Cardiac septum (tissue), 1 donor: ENCODE measurements at regions not wholly inside any gene's neighbourhood (a gene's known extent, or its start where the extent isn't known, plus 50 kb on each side); places are given as distances from the start of the nearest gene placed in this dataset.

Experiments used
- DNase-seq: peaks from one replicate; pipeline ENCODE4 v3.0.0-alpha.2; 2020; ENCODE audit warnings: low spot score
- intact Hi-C: fragments of 100-400 bp; cut with DNase I; formaldehyde crosslinking; loops from one replicate; pipeline ENCODE4 v1.14.0; 2022
- donor health status: DM: no; HTN: no; CAD: no.

GRCh38 chr18:26708806-26709716 lies 156.4 kb downstream of the AQP4 start:
- intact Hi-C loops, result no loop called here
- no peak for DNase-seq

GRCh38 chr18:26706911-26707351 lies 158.6 kb downstream of the AQP4 start:
- DNase-seq, result no peak
- intact Hi-C loops, result no loop called here

GRCh38 chr18:26705757-26706156 lies 157.4 kb upstream of the KCTD1 start:
- no peak for DNase-seq

GRCh38 chr18:26703170-26703930 lies 155.0 kb upstream of the KCTD1 start:
- intact Hi-C loops, result no loop called here

More at GRCh38 chr18:26705757-26706156, 157.4 kb upstream of the KCTD1 start:
- intact Hi-C loops, result no loop called here

GRCh38 chr18:26702086-26702485 lies 153.7 kb upstream of the KCTD1 start:
- DNase-seq, result no peak
- intact Hi-C loops, result no loop called here

More at GRCh38 chr18:26703170-26703930, 155.0 kb upstream of the KCTD1 start:
- no peak for DNase-seq

- DNase-seq, result no peak
- intact Hi-C loops, result no loop called here
Observed at GRCh38 chr18:26700728-26701127, 152.4 kb upstream of the KCTD1 start.

- intact Hi-C loops, result no loop called here
Observed at GRCh38 chr18:26700201-26700600, 151.8 kb upstream of the KCTD1 start.

GRCh38 chr18:26697186-26697884 lies 149.0 kb upstream of the KCTD1 start:
- DNase-seq, result no peak
- intact Hi-C loops, result no loop called here

More at GRCh38 chr18:26700201-26700600, 151.8 kb upstream of the KCTD1 start:
- no peak for DNase-seq

GRCh38 chr18:26696786-26697185 lies 148.4 kb upstream of the KCTD1 start:
- intact Hi-C loops, result no loop called here
- DNase-seq, result no peak

GRCh38 chr18:26696308-26696707 lies 148.0 kb upstream of the KCTD1 start:
- DNase-seq, result no peak
- intact Hi-C loops, result no loop called here

- intact Hi-C loops, result no loop called here
- no peak for DNase-seq
Observed at GRCh38 chr18:26689226-26689879, 141.0 kb upstream of the KCTD1 start.

- DNase-seq, result no peak
- intact Hi-C loops, result no loop called here
Observed at GRCh38 chr18:26686532-26686931, 138.2 kb upstream of the KCTD1 start.

- no peak for DNase-seq
- intact Hi-C loops, result no loop called here
Observed at GRCh38 chr18:26685438-26686157, 137.2 kb upstream of the KCTD1 start.

GRCh38 chr18:26677957-26678356 lies 129.6 kb upstream of the KCTD1 start:
- intact Hi-C loops, result no loop called here
- no peak for DNase-seq

- no peak for DNase-seq
- intact Hi-C loops, result no loop called here
Observed at GRCh38 chr18:26667046-26667445, 118.7 kb upstream of the KCTD1 start.

GRCh38 chr18:26662996-26663395 lies 114.6 kb upstream of the KCTD1 start:
- intact Hi-C loops, result no loop called here
- no peak for DNase-seq

GRCh38 chr18:26657631-26658581 lies 109.6 kb upstream of the KCTD1 start:
- no peak for DNase-seq
- intact Hi-C loops, result loop anchor here (2.0 to 10.0 kb wide), 2 partner anchors 109 to 193 kb away; partner anchors contain the start of gene KCTD1
